K562 (cell line): ENCODE measurements at regions not wholly inside any gene's neighbourhood (a gene's known extent, or its start where the extent isn't known, plus 50 kb on each side); places are given as distances from the start of the nearest gene placed in this dataset.

ENCODE experiments used
- ATAC-seq: fragments of 200-7000 bp; cut with Tn5 transposase; 3 replicates; pipeline ENCODE4 v1.9.1; 2020; ENCODE audit warnings: moderate library complexity
- BruUV-seq: library from RNA; stranded (reverse); fragments of 400-500 nt; replicated peaks from 2 replicates; lab custom pipeline; 2021; lab: Mats Ljungman, UMichigan
- CTCF ChIA-PET: fragments of 300-600 bp; formaldehyde crosslinking; extraction: SDS; loops from one replicate; lab custom pipeline; 2021; ENCODE audit warnings: low intra/inter-chr PET ratio; lab: Yijun Ruan, JAX
- POLR2A ChIA-PET: fragments of 300-600, 350-650 bp; sonication (Branson Sonifier 250); formaldehyde crosslinking; extraction: SDS; loops from one replicate; lab custom pipeline; 2021; ENCODE audit warnings: antibody characterized with exemption, inconsistent platforms; lab: Yijun Ruan, JAX
- DNase-seq, 4 experiments: peaks; one replicate each; pipeline versions ENCODE4 v3.0.0 to v3.0.0-alpha.2; 2011 to 2018; ENCODE audit warnings: low spot score in 3 of 4, mixed read lengths in 3 of 4; ENCODE audit errors: extremely low read depth in 1 of 4
- FAIRE-seq: peaks from 2 replicates; lab custom pipeline; 2011; peaks lifted over from hg19 to GRCh38; lab: Jason Lieb, UNC
- H2AFZ ChIP-seq: 2 replicates; pipeline ENCODE4 v1.6.0; 2011; ENCODE audit warnings: low read depth, low read length, control low read depth, inconsistent platforms
- H3K27ac ChIP-seq: fragments of 200-600 bp; 3 replicates; pipeline ENCODE4 v1.8.0; 2011; ENCODE audit warnings: low read depth, mild to moderate bottlenecking, control low read depth, inconsistent platforms, low read length, moderate library complexity, mixed read lengths; ENCODE audit errors: extremely low read depth
- H3K27me3 ChIP-seq, 2 experiments: fragments of 300-600 bp in 1 of 2; 2 replicates in 1 of 2; 3 replicates in 1 of 2; pipeline versions ENCODE4 v1.6.0 to v1.8.0; 2011; ENCODE audit warnings: inconsistent platforms in 2 of 2, low read length in 2 of 2, mild to moderate bottlenecking in 1 of 2, mixed read lengths in 1 of 2, moderate library complexity in 1 of 2; ENCODE audit not compliant: control insufficient read depth in 2 of 2, insufficient read depth in 2 of 2
- H3K36me3 ChIP-seq: fragments of 300-600 bp; 3 replicates; pipeline ENCODE4 v1.8.0; 2011; ENCODE audit warnings: mild to moderate bottlenecking, low read length, inconsistent platforms; ENCODE audit not compliant: control insufficient read depth, insufficient read depth
- H3K4me1 ChIP-seq, 2 experiments: fragments of 200-600 bp in 1 of 2; replicated peaks in 1 of 2; 2 replicates in 1 of 2; 3 replicates in 1 of 2; pipeline versions ENCODE4 v1.5.1 to v1.8.0; 2011; ENCODE audit warnings: inconsistent platforms in 2 of 2, low read length in 2 of 2, mild to moderate bottlenecking in 1 of 2, mixed read lengths in 1 of 2, moderate library complexity in 1 of 2; ENCODE audit not compliant: control insufficient read depth in 2 of 2, insufficient read depth in 2 of 2
- H3K4me2 ChIP-seq: 2 replicates; pipeline ENCODE4 v1.6.1; 2011; ENCODE audit warnings: low read length, control low read depth, inconsistent platforms, mixed read lengths; ENCODE audit not compliant: insufficient read depth
- H3K4me3 ChIP-seq: fragments of 200-600 bp; sonication (generic), shearing (Covaris generic); 2 replicates; pipeline ENCODE4 v1.5.1; 2016; ENCODE audit warnings: control low read depth, inconsistent platforms
- H3K79me2 ChIP-seq: fragments of 200-600 bp; 3 replicates; pipeline ENCODE4 v1.8.0; 2011; ENCODE audit warnings: low read length, inconsistent platforms; ENCODE audit not compliant: control insufficient read depth, insufficient read depth
- H3K9ac ChIP-seq, 2 experiments: 2 replicates each; pipeline versions ENCODE4 v1.6.0 to v1.6.1; 2011; ENCODE audit warnings: low read depth in 2 of 2, low read length in 2 of 2, control low read depth in 1 of 2, inconsistent platforms in 1 of 2, mild to moderate bottlenecking in 1 of 2, mixed read lengths in 1 of 2; ENCODE audit not compliant: insufficient read depth in 1 of 2
- H3K9me1 ChIP-seq: one replicate; pipeline ENCODE4 v1.6.0; 2011; ENCODE audit warnings: inconsistent platforms, mild to moderate bottlenecking, low read length, moderate library complexity; ENCODE audit not compliant: control insufficient read depth, insufficient read depth
- H3K9me3 ChIP-seq: replicated peaks from 2 replicates; pipeline ENCODE4 v1.5.1; 2011; ENCODE audit warnings: low read depth, low read length, inconsistent platforms; ENCODE audit not compliant: control insufficient read depth, insufficient read depth
- H4K20me1 ChIP-seq: replicated peaks from 2 replicates; pipeline ENCODE4 v1.6.1; 2011; ENCODE audit warnings: low read length, inconsistent platforms, mixed read lengths; ENCODE audit not compliant: control insufficient read depth, insufficient read depth
- CBFA2T2 ChIP-seq: fragments of 450-650 bp; conservative IDR thresholded peaks from 2 replicates; pipeline ENCODE4 v1.6.1; 2017; ENCODE audit warnings: mild to moderate bottlenecking
- EP300 ChIP-seq: IDR thresholded peaks from 2 replicates; pipeline ENCODE4 v1.6.1; 2012; ENCODE audit warnings: low read length, improper control_type of control experiment
- FOXJ2 ChIP-seq: fragments of 200-800 bp; sonication (Bioruptor generic); IDR thresholded peaks from 2 replicates; pipeline ENCODE4 v1.6.1; 2016; ENCODE audit warnings: missing genetic modification characterization, missing compliant biosample characterization
- HMG20A ChIP-seq: fragments of 450-650 bp; formaldehyde crosslinking; conservative IDR thresholded peaks from 2 replicates; pipeline ENCODE4 v1.4.0; 2020; ENCODE audit warnings: mild to moderate bottlenecking, mixed read lengths
- HNRNPH1 ChIP-seq: fragments of 200-400 bp; formaldehyde crosslinking; optimal IDR thresholded peaks from 2 replicates; pipeline ENCODE3; 2017; ENCODE audit warnings: low read depth, mild to moderate bottlenecking, low read length, moderate library complexity
- MEIS2 ChIP-seq: fragments of 450-650 bp; IDR thresholded peaks from 2 replicates; pipeline ENCODE4 v1.6.1; 2014; ENCODE audit warnings: mild to moderate bottlenecking; ENCODE audit not compliant: partially characterized antibody
- NCOA4 ChIP-seq: fragments of 450-650 bp; IDR thresholded peaks from 2 replicates; pipeline ENCODE4 v1.6.1; 2018; ENCODE audit warnings: mild to moderate bottlenecking; ENCODE audit not compliant: partially characterized antibody
- PML ChIP-seq: IDR thresholded peaks from 2 replicates; pipeline ENCODE4 v1.6.1; 2012; ENCODE audit warnings: low read length, inconsistent platforms
- RBBP5 ChIP-seq: fragments of 200-600 bp; sonication (generic); IDR thresholded peaks from 2 replicates; pipeline ENCODE4 v1.6.1; 2012; ENCODE audit warnings: borderline replicate concordance, mild to moderate bottlenecking, low read length, control low read depth, inconsistent platforms; ENCODE audit not compliant: insufficient read depth, poor library complexity, severe bottlenecking
- RBM34 ChIP-seq: fragments of 200-400 bp; formaldehyde crosslinking; IDR thresholded peaks from 2 replicates; pipeline ENCODE4 v1.6.1; 2018; ENCODE audit warnings: low read length, borderline replicate concordance; ENCODE audit not compliant: insufficient read depth
- REST ChIP-seq, 2 experiments: fragments of 450-650 bp; formaldehyde crosslinking in 1 of 2; IDR thresholded peaks; 2 replicates each; pipeline versions ENCODE4 v1.4.0 to v1.6.1; 2014 to 2020; ENCODE audit warnings: mild to moderate bottlenecking in 2 of 2, borderline replicate concordance in 1 of 2, low read depth in 1 of 2
- RFX5 ChIP-seq: IDR thresholded peaks from 2 replicates; pipeline ENCODE4 v1.6.1; 2011; ENCODE audit warnings: low read depth, mild to moderate bottlenecking, improper control_type of control experiment, low read length
- SOX6 ChIP-seq: fragments of 450-650 bp; IDR thresholded peaks from 2 replicates; pipeline ENCODE4 v1.6.1; 2014; ENCODE audit warnings: mild to moderate bottlenecking
- TCF3 ChIP-seq: sonication (generic); formaldehyde crosslinking; IDR thresholded peaks from 2 replicates; pipeline ENCODE4 v1.4.0; 2020; ENCODE audit warnings: mild to moderate bottlenecking, missing genetic modification reagents
- TEAD4 ChIP-seq, 2 experiments: sonication (generic) in 1 of 2; formaldehyde crosslinking in 1 of 2; IDR thresholded peaks; 2 replicates each; pipeline versions ENCODE4 v1.6.1 to v1.8.0; 2012 to 2022; ENCODE audit warnings: borderline replicate concordance in 1 of 2, inconsistent platforms in 1 of 2, low read length in 1 of 2, mild to moderate bottlenecking in 1 of 2, missing genetic modification reagents in 1 of 2
- ZNF253 ChIP-seq: fragments of 250-450 bp; sonication (Bioruptor Pico); conservative IDR thresholded peaks from 2 replicates; pipeline ENCODE4 v1.6.1; 2021; ENCODE audit warnings: mild to moderate bottlenecking
- WGBS: fragments of 100-300 bp; shearing (Covaris generic); methylation state at CpG from one replicate; pipeline ENCODE4 v1.1.6; 2016; ENCODE audit warnings: low coverage, mixed read lengths; ENCODE audit not compliant: insufficient coverage; ENCODE audit errors: missing lambda C conversion rate; 5-methylcytosine and 5-hydroxymethylcytosine counted together
- in situ Hi-C: fragments of 300-500 bp; cut with MboI; formaldehyde crosslinking; loops from 4 replicates; pipeline ENCODE4 v1.15.0; 2018; ENCODE audit warnings: inconsistent platforms, mixed read lengths
- intact Hi-C: fragments of 100-400 bp; cut with micrococcal nuclease; formaldehyde crosslinking; loops from 2 replicates; pipeline ENCODE4 v1.14.2; 2022

- TF ChIP-seq RBM34 (no peak), NCOA4 (no peak), PML (no peak), MEIS2 (peak; percentile 97), SOX6 (0 out of 2 replicates have a peak, but pooled peaks have one; percentile 20), TCF3 (0 out of 2 replicates have a peak, but pooled peaks have one; percentile 22), RFX5 (no peak), HNRNPH1 (no peak), HMG20A (CRISPR knock-in tag) (no peak), TEAD4 (IDR thresholded peaks at IDR 0.05; ENCODE audit: low read length) (peak; percentile 48), TEAD4 (CRISPR knock-in tag; IDR thresholded peaks at IDR 0.05; ENCODE audit: borderline replicate concordance) (no peak), CBFA2T2 (peak; percentile 58), RBBP5 (no peak)
Measured at GRCh38 chr20:52410182-52410647, 218.6 kb upstream of the ZFP64 start (continued).

GRCh38 chr20:52405986-52406385, 214.4 kb upstream of the ZFP64 start:
- DNase-seq (no peak), ATAC-seq (no peak), FAIRE-seq (no peak)
- CTCF ChIA-PET = no interaction called here
- H3K4me3 ChIP-seq = no peak overlapping the region
- no peak overlapping the region for H3K9ac ChIP-seq
- H3K27me3 ChIP-seq = no peaks in the 10 kb centered on the region
- POLR2A ChIA-PET = no interaction called here
- peaks cover 0 to 4% of the 10 kb centered on the region in 2 experiments; a peak in 2 of 5 replicates for H3K4me1 ChIP-seq
- peaks cover 2% of the 10 kb centered on the region for H3K9me1 ChIP-seq
- H3K4me2 ChIP-seq = no peak overlapping the region
- WGBS = 22% methylated on average over 2 of the region's 2 CpGs
- no peaks in the 10 kb centered on the region for H3K79me2 ChIP-seq
- no peaks in the 10 kb centered on the region for H3K9me3 ChIP-seq
- intact Hi-C loops = no loop called here
- H2AFZ ChIP-seq = no peak overlapping the region
- no peak overlapping the region for H3K27ac ChIP-seq
- BruUV-seq = no TSS peak
- H4K20me1 ChIP-seq = no peaks in the 10 kb centered on the region
- no peaks in the 10 kb centered on the region for H3K36me3 ChIP-seq
- in situ Hi-C loops = no loop called here
- TF ChIP-seq ZNF253 (CRISPR knock-in tag) (no peak), EP300 (no peak), FOXJ2 (tag) (no peak), REST (IDR thresholded peaks at IDR 0.05; ENCODE audit: borderline replicate concordance) (no peak), REST (CRISPR knock-in tag; IDR thresholded peaks at IDR 0.05; ENCODE audit: low read depth) (no peak)
